H9 (cell line): ENCODE measurements at regions not wholly inside any gene's neighbourhood (a gene's known extent, or its start where the extent isn't known, plus 50 kb on each side); places are given as distances from the start of the nearest gene placed in this dataset.

Experiments
- DNase-seq: peaks from one replicate; pipeline ENCODE4 v3.0.0-alpha.2; 2017
- H2AFZ ChIP-seq: one replicate; pipeline ENCODE4 v1.6.1; 2013; ENCODE audit warnings: mild to moderate bottlenecking, low read length, control low read depth, moderate library complexity
- H2AK5ac ChIP-seq: 2 replicates; pipeline ENCODE4 v1.6.1; 2013; ENCODE audit warnings: low read length, control low read depth, mixed read lengths; ENCODE audit not compliant: insufficient read length
- H2BK120ac ChIP-seq: one replicate; pipeline ENCODE4 v1.6.1; 2013; ENCODE audit warnings: low read depth, mild to moderate bottlenecking, low read length, control low read depth, inconsistent platforms; ENCODE audit not compliant: poor library complexity, severe bottlenecking
- H2BK12ac ChIP-seq: 2 replicates; pipeline ENCODE4 v1.6.1; 2013; ENCODE audit warnings: low read length, control low read depth, mixed read lengths, low read depth; ENCODE audit not compliant: insufficient read length
- H2BK15ac ChIP-seq: 2 replicates; pipeline ENCODE4 v1.6.1; 2013; ENCODE audit warnings: low read depth, low read length, control low read depth
- H2BK20ac ChIP-seq: one replicate; pipeline ENCODE4 v1.6.1; 2013; ENCODE audit warnings: low read depth, mild to moderate bottlenecking, low read length, control low read depth, inconsistent platforms; ENCODE audit not compliant: poor library complexity, severe bottlenecking
- H2BK5ac ChIP-seq: 2 replicates; pipeline ENCODE4 v1.6.1; 2013; ENCODE audit warnings: low read length, control low read depth, mixed read lengths; ENCODE audit not compliant: insufficient read length
- H3K14ac ChIP-seq: 2 replicates; pipeline ENCODE4 v1.6.1; 2013; ENCODE audit warnings: low read length, control low read depth; ENCODE audit not compliant: insufficient read depth
- H3K18ac ChIP-seq: 2 replicates; pipeline ENCODE4 v1.6.1; 2013; ENCODE audit warnings: low read depth, mild to moderate bottlenecking, mixed read lengths, low read length, control low read depth; ENCODE audit not compliant: insufficient read length
- H3K23ac ChIP-seq: 2 replicates; pipeline ENCODE4 v1.6.1; 2013; ENCODE audit warnings: low read length, control low read depth, mixed read lengths, low read depth; ENCODE audit not compliant: insufficient read length
- H3K23me2 ChIP-seq: 2 replicates; pipeline ENCODE4 v1.6.1; 2013; ENCODE audit warnings: low read depth, mild to moderate bottlenecking, mixed read lengths, low read length, control low read depth; ENCODE audit not compliant: insufficient read length, poor library complexity, severe bottlenecking
- H3K27ac ChIP-seq: 2 replicates; pipeline ENCODE4 v1.5.1; 2013; ENCODE audit warnings: low read length, control low read depth, mixed read lengths, low read depth; ENCODE audit not compliant: insufficient read length
- H3K27me3 ChIP-seq: 2 replicates; pipeline ENCODE4 v1.6.1; 2013; ENCODE audit warnings: low read length, control low read depth, inconsistent platforms; ENCODE audit not compliant: insufficient read depth
- H3K4ac ChIP-seq: 2 replicates; pipeline ENCODE4 v1.6.1; 2013; ENCODE audit warnings: low read depth, mild to moderate bottlenecking, control low read depth, inconsistent platforms, low read length, moderate library complexity
- H3K4me1 ChIP-seq: 2 replicates; pipeline ENCODE4 v1.6.1; 2013; ENCODE audit warnings: low read length, control low read depth, inconsistent platforms; ENCODE audit not compliant: insufficient read depth
- H3K4me2 ChIP-seq: 2 replicates; pipeline ENCODE4 v1.6.1; 2013; ENCODE audit warnings: low read length, control low read depth, mixed read lengths; ENCODE audit not compliant: insufficient read length, insufficient read depth
- H3K56ac ChIP-seq: 2 replicates; pipeline ENCODE4 v1.6.1; 2013; ENCODE audit warnings: low read depth, mild to moderate bottlenecking, mixed read lengths, low read length, control low read depth; ENCODE audit not compliant: insufficient read length
- H3K79me1 ChIP-seq: 2 replicates; pipeline ENCODE4 v1.6.1; 2013; ENCODE audit warnings: low read depth, mild to moderate bottlenecking, moderate library complexity, low read length, control low read depth, inconsistent platforms; ENCODE audit not compliant: insufficient read depth, poor library complexity, severe bottlenecking
- H3K79me2 ChIP-seq: 2 replicates; pipeline ENCODE4 v1.6.1; 2013; ENCODE audit warnings: low read length, control low read depth, inconsistent platforms; ENCODE audit not compliant: insufficient read depth
- H3K9ac ChIP-seq: 2 replicates; pipeline ENCODE4 v1.6.1; 2013; ENCODE audit warnings: low read length, control low read depth, mixed read lengths; ENCODE audit not compliant: insufficient read length; ENCODE audit errors: extremely low read depth
- H3K9me3 ChIP-seq: one replicate; pipeline ENCODE4 v1.6.1; 2013; ENCODE audit warnings: low read depth, low read length, inconsistent platforms; ENCODE audit not compliant: control insufficient read depth
- H3T11ph ChIP-seq: one replicate; pipeline ENCODE4 v1.6.1; 2013; ENCODE audit warnings: mild to moderate bottlenecking, low read length, control low read depth, inconsistent platforms
- H4K20me1 ChIP-seq: one replicate; pipeline ENCODE4 v1.6.1; 2013; ENCODE audit not compliant: control insufficient read depth, insufficient read length, insufficient read depth
- H4K5ac ChIP-seq: 2 replicates; pipeline ENCODE4 v1.6.1; 2013; ENCODE audit warnings: low read depth, mild to moderate bottlenecking, mixed read lengths, low read length, control low read depth; ENCODE audit not compliant: insufficient read length
- H4K8ac ChIP-seq: replicated peaks from 2 replicates; pipeline ENCODE4 v1.6.1; 2013; ENCODE audit warnings: low read length, control low read depth, mixed read lengths, low read depth; ENCODE audit not compliant: insufficient read length
- H4K91ac ChIP-seq: 2 replicates; pipeline ENCODE4 v1.6.1; 2013; ENCODE audit warnings: low read depth, mild to moderate bottlenecking, moderate library complexity, mixed read lengths, low read length, control low read depth; ENCODE audit not compliant: insufficient read length
- H3K27ac Mint-ChIP-seq, 3 experiments: 2 replicates in 2 of 3; 3 replicates in 1 of 3; pipeline ENCODE4 v1.8.0; 2020 to 2021; ENCODE audit warnings: mixed read lengths in 3 of 3, mild to moderate bottlenecking in 1 of 3, moderate library complexity in 1 of 3
- H3K27me3 Mint-ChIP-seq: 2 replicates; pipeline ENCODE4 v1.8.0; 2021; ENCODE audit warnings: low read depth, mild to moderate bottlenecking, moderate library complexity, mixed read lengths
- H3K36me3 Mint-ChIP-seq, 3 experiments: 2 replicates in 2 of 3; 3 replicates in 1 of 3; pipeline ENCODE4 v1.8.0; 2020 to 2021; ENCODE audit warnings: low read depth in 3 of 3, mixed read lengths in 3 of 3; ENCODE audit not compliant: insufficient read depth in 1 of 3
- H3K4me1 Mint-ChIP-seq, 2 experiments: 2 replicates each; pipeline ENCODE4 v1.8.0; 2020; ENCODE audit warnings: mixed read lengths in 2 of 2
- H3K4me3 Mint-ChIP-seq, 2 experiments: 2 replicates in 1 of 2; 3 replicates in 1 of 2; pipeline ENCODE4 v1.8.0; 2020 to 2021; ENCODE audit warnings: mild to moderate bottlenecking in 2 of 2, mixed read lengths in 2 of 2, moderate library complexity in 1 of 2
- H3K9me3 Mint-ChIP-seq, 2 experiments: 2 replicates in 1 of 2; 3 replicates in 1 of 2; pipeline ENCODE4 v1.8.0; 2020; ENCODE audit warnings: mild to moderate bottlenecking in 2 of 2, mixed read lengths in 2 of 2, moderate library complexity in 1 of 2
- CTCF ChIP-seq: fragments of 200-600 bp; sonication (generic); conservative IDR thresholded peaks from 3 replicates; pipeline ENCODE4 v1.8.0; 2021; ENCODE audit warnings: antibody characterized with exemption, mild to moderate bottlenecking
- WGBS: extraction: QIAGEN DNeasy Blood & Tissue Kit; methylation state at CpG from one replicate; pipeline ENCODE4 v1.1.7; 2013; ENCODE audit warnings: missing lambda C conversion rate, low lambda C conversion rate, mixed read lengths; ENCODE audit not compliant: insufficient read length; ENCODE audit errors: extremely low coverage; 5-methylcytosine and 5-hydroxymethylcytosine counted together

GRCh38 chr4:66297703-66298102 lies 627.4 kb upstream of the EPHA5 start:
- Histone ChIP-seq H3K27ac (no peak overlapping the region), H3T11ph (no peak overlapping the region), H2AK5ac (no peak overlapping the region), H3K23ac (no peak overlapping the region), H2BK15ac (no peak overlapping the region), H2BK12ac (no peak overlapping the region), H4K20me1 (no peaks in the 10 kb centered on the region), H3K9ac (no peak overlapping the region), H3K4ac (no peak overlapping the region), H2BK20ac (no peak overlapping the region), H3K4me1 (no peaks in the 10 kb centered on the region; the same call in 1 of the 2 replicates), H3K79me2 (no peaks in the 10 kb centered on the region), H3K79me1 (no peaks in the 10 kb centered on the region), H2AFZ (no peak overlapping the region), H3K4me2 (no peak overlapping the region), H3K23me2 (no peaks in the 10 kb centered on the region), H3K56ac (no peak overlapping the region), H2BK5ac (no peak overlapping the region), H4K8ac (no peak overlapping the region), H4K91ac (no peak overlapping the region), H3K14ac (no peak overlapping the region), H4K5ac (no peak overlapping the region), H2BK120ac (no peak overlapping the region), H3K9me3 (no peaks in the 10 kb centered on the region), H3K18ac (no peak overlapping the region), H3K27me3 (no peaks in the 10 kb centered on the region)
- Mint-ChIP-seq H3K27ac (no peak overlapping the region), H3K36me3 (no peaks in the 10 kb centered on the region; a peak in 1 of 7 replicates), H3K4me1 (peaks cover 14% of the 10 kb centered on the region in 2 experiments), H3K9me3 (peaks cover 0 to 1% of the 10 kb centered on the region in 2 experiments; a peak in 2 of 5 replicates), H3K4me3 (no peak overlapping the region), H3K27me3 (no peaks in the 10 kb centered on the region)
- no peak for DNase-seq
- no peak for TF ChIP-seq CTCF
- WGBS, result no CpG with 5 or more reads among the region's 1 CpG
